Endodermal cell (in vitro differentiated cells): ENCODE measurements at regions not wholly inside any gene's neighbourhood (a gene's known extent, or its start where the extent isn't known, plus 50 kb on each side); places are given as distances from the start of the nearest gene placed in this dataset.
"Not testable (repeated sequence)": the region's sequence is repeated elsewhere in the genome, so short reads cannot be mapped to it uniquely, and the experiment has no call there.

ENCODE experiments used
- DNase-seq: peaks from one replicate; pipeline ENCODE4 v3.0.0-alpha.2; 2017
- H3K27ac ChIP-seq: 2 replicates; pipeline ENCODE4 v1.5.1; 2013; ENCODE audit warnings: mild to moderate bottlenecking, low read depth, low read length, moderate library complexity
- H3K27me3 ChIP-seq: 2 replicates; pipeline ENCODE4 v1.6.1; 2013; ENCODE audit warnings: mild to moderate bottlenecking, low read length, moderate library complexity; ENCODE audit not compliant: insufficient read depth, control insufficient read depth, poor library complexity, severe bottlenecking
- H3K36me3 ChIP-seq: 2 replicates; pipeline ENCODE4 v1.7.0; 2013; ENCODE audit warnings: mild to moderate bottlenecking, low read length, moderate library complexity; ENCODE audit not compliant: control insufficient read depth, insufficient read depth
- H3K4me1 ChIP-seq: one replicate; pipeline ENCODE4 v1.7.0; 2013; ENCODE audit warnings: low read length; ENCODE audit not compliant: control insufficient read depth, insufficient read depth
- H3K4me3 ChIP-seq: 2 replicates; pipeline ENCODE4 v1.5.1; 2013; ENCODE audit warnings: mild to moderate bottlenecking, low read length, moderate library complexity
- H3K9ac ChIP-seq: 2 replicates; pipeline ENCODE4 v1.6.1; 2013; ENCODE audit warnings: mild to moderate bottlenecking, low read length, moderate library complexity; ENCODE audit not compliant: poor library complexity, severe bottlenecking; ENCODE audit errors: extremely low read depth
- H3K9me3 ChIP-seq: 2 replicates; pipeline ENCODE4 v1.6.1; 2013; ENCODE audit warnings: mild to moderate bottlenecking, low read length, moderate library complexity; ENCODE audit not compliant: control insufficient read depth
- H3K27ac Mint-ChIP-seq: 2 replicates; pipeline ENCODE4 v1.8.0; 2020; ENCODE audit warnings: mixed read lengths
- H3K27me3 Mint-ChIP-seq: 2 replicates; pipeline ENCODE4 v1.8.0; 2021; ENCODE audit warnings: mild to moderate bottlenecking, mixed read lengths; ENCODE audit not compliant: insufficient read depth
- H3K36me3 Mint-ChIP-seq: 2 replicates; pipeline ENCODE4 v1.8.0; 2020; ENCODE audit warnings: low read depth, mixed read lengths
- H3K4me1 Mint-ChIP-seq: 2 replicates; pipeline ENCODE4 v1.8.0; 2020; ENCODE audit warnings: mixed read lengths
- H3K4me3 Mint-ChIP-seq: 2 replicates; pipeline ENCODE4 v1.8.0; 2020; ENCODE audit warnings: mild to moderate bottlenecking, moderate library complexity, mixed read lengths
- H3K9me3 Mint-ChIP-seq: 2 replicates; pipeline ENCODE4 v1.8.0; 2020; ENCODE audit warnings: mild to moderate bottlenecking, mixed read lengths
- CTCF ChIP-seq: fragments of 200-600 bp; sonication (generic); conservative IDR thresholded peaks from 2 replicates; pipeline ENCODE4 v1.5.0; 2021; ENCODE audit warnings: antibody characterized with exemption, mild to moderate bottlenecking
- WGBS, 2 experiments: methylation state at CpG; one replicate each; pipeline versions ENCODE4 v1.1.5 to v1.1.7; 2013; ENCODE audit warnings: missing lambda C conversion rate in 2 of 2, mixed read lengths in 1 of 2; ENCODE audit not compliant: insufficient coverage in 1 of 2, insufficient read length in 1 of 2; 5-methylcytosine and 5-hydroxymethylcytosine counted together

GRCh38 chr13:62407871-62408270 lies 992.2 kb upstream of the PCDH20 start:
- Mint-ChIP-seq H3K27ac (no peak overlapping the region), H3K27me3 (no peaks in the 10 kb centered on the region), H3K9me3 (peaks cover 23% of the 10 kb centered on the region), H3K36me3 (peaks cover 4% of the 10 kb centered on the region), H3K4me3 (no peak overlapping the region), H3K4me1 (no peaks in the 10 kb centered on the region)
- H3K36me3 ChIP-seq: no peaks in the 10 kb centered on the region
- H3K27me3 ChIP-seq: no peaks in the 10 kb centered on the region
- H3K27ac ChIP-seq: no peak overlapping the region
- no peak for TF ChIP-seq CTCF
- no peak for DNase-seq
- 93 to 97% methylated on average over 5 of the region's 5 CpGs for WGBS, 2 experiments
- no peaks in the 10 kb centered on the region for H3K4me1 ChIP-seq
- no peak overlapping the region for H3K4me3 ChIP-seq
- H3K9ac ChIP-seq: no peak overlapping the region
- peaks cover 7% of the 10 kb centered on the region for H3K9me3 ChIP-seq

- peaks cover 4% of the 10 kb centered on the region for H3K4me1 ChIP-seq
- no peak overlapping the region for H3K4me3 ChIP-seq
- H3K9me3 Mint-ChIP-seq: peaks cover 2% of the 10 kb centered on the region
- no peak for DNase-seq
- no peaks in the 10 kb centered on the region for H3K36me3 Mint-ChIP-seq
- peaks cover 19% of the 10 kb centered on the region for H3K4me1 Mint-ChIP-seq
- H3K4me3 Mint-ChIP-seq: no peak overlapping the region
- no peak overlapping the region for H3K9ac ChIP-seq
- no peaks in the 10 kb centered on the region for H3K27me3 ChIP-seq
- TF ChIP-seq CTCF: no peak
- H3K9me3 ChIP-seq: no peaks in the 10 kb centered on the region
- no peak overlapping the region for H3K27ac ChIP-seq
- H3K27me3 Mint-ChIP-seq: no peaks in the 10 kb centered on the region
- WGBS, 2 experiments: 88% methylated on average over 2 of the region's 2 CpGs; no CpG with 5 or more reads in 1 of the 2 experiments
- no peaks in the 10 kb centered on the region for H3K36me3 ChIP-seq
- no peak overlapping the region for H3K27ac Mint-ChIP-seq
Observed at GRCh38 chr13:62388515-62388914, 972.9 kb upstream of the PCDH20 start.

GRCh38 chr13:62387647-62388046 lies 972.0 kb upstream of the PCDH20 start:
- H3K36me3 Mint-ChIP-seq: no peaks in the 10 kb centered on the region
- no peaks in the 10 kb centered on the region for H3K27me3 Mint-ChIP-seq
- H3K9me3 ChIP-seq: no peaks in the 10 kb centered on the region
- peaks cover 4% of the 10 kb centered on the region for H3K4me1 ChIP-seq
- H3K36me3 ChIP-seq: no peaks in the 10 kb centered on the region
- DNase-seq: no peak
- peaks cover 19% of the 10 kb centered on the region for H3K4me1 Mint-ChIP-seq
- H3K27me3 ChIP-seq: no peaks in the 10 kb centered on the region
- 54% methylated on average over 1 of the region's 3 CpGs; no CpG with 5 or more reads in 1 of the 2 experiments for WGBS, 2 experiments
- H3K9me3 Mint-ChIP-seq: no peaks in the 10 kb centered on the region
- H3K4me3 Mint-ChIP-seq: no peak overlapping the region
- TF ChIP-seq CTCF: peak; percentile 76
- H3K27ac Mint-ChIP-seq: peak overlapping the region; percentile 74
- H3K4me3 ChIP-seq: no peak overlapping the region
- H3K27ac ChIP-seq: no peak overlapping the region
- H3K9ac ChIP-seq: no peak overlapping the region

GRCh38 chr13:62379241-62379640 lies 963.6 kb upstream of the PCDH20 start:
- peaks cover 16% of the 10 kb centered on the region for H3K4me1 Mint-ChIP-seq
- H3K9me3 ChIP-seq, H3K27me3 Mint-ChIP-seq, H3K27me3 ChIP-seq, H3K9ac ChIP-seq, H3K9me3 Mint-ChIP-seq, H3K27ac Mint-ChIP-seq, H3K27ac ChIP-seq, H3K4me3 Mint-ChIP-seq, H3K36me3 Mint-ChIP-seq, DNase-seq, H3K4me3 ChIP-seq, H3K36me3 ChIP-seq: not testable (repeated sequence)
- WGBS, 2 experiments: 97 to 100% methylated on average over 1 to 18 of the region's 21 CpGs
- peaks cover 12% of the 10 kb centered on the region for H3K4me1 ChIP-seq
